Panc1 (cell line): ENCODE measurements at regions not wholly inside any gene's neighbourhood (a gene's known extent, or its start where the extent isn't known, plus 50 kb on each side); places are given as distances from the start of the nearest gene placed in this dataset.

Experiments
- POLR2AphosphoS5 ChIP-seq: IDR thresholded peaks from 2 replicates; pipeline ENCODE4 v1.6.1; 2012; ENCODE audit warnings: mild to moderate bottlenecking, low read depth, low read length, moderate library complexity
- TF ChIP-seq, protein P1 (sequence below): fragments of 450-650 bp; IDR thresholded peaks from 2 replicates; pipeline ENCODE4 v1.5.1; 2017; ENCODE audit warnings: mild to moderate bottlenecking

DNA sequence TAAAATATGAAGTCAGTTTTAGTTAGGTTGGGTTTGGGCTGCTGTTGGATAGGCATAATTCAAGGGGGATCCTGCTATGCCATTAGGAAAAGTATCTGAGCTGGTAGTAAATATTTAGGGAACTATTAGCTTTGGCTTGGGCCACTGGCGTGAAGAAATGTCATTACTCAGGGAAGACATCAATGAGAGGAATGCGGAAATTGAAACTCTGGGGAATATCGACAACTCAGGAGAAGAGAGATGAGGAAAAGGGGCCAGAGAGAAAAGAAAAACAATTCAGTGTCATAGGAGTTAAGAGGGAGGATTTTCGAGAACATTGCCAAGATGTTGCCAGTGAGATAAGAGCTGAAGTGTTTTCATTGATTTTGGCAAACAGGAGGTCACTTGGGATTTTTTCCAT is 149.7 kb upstream of the PARD3B start:
- TF ChIP-seq, protein P1, sequence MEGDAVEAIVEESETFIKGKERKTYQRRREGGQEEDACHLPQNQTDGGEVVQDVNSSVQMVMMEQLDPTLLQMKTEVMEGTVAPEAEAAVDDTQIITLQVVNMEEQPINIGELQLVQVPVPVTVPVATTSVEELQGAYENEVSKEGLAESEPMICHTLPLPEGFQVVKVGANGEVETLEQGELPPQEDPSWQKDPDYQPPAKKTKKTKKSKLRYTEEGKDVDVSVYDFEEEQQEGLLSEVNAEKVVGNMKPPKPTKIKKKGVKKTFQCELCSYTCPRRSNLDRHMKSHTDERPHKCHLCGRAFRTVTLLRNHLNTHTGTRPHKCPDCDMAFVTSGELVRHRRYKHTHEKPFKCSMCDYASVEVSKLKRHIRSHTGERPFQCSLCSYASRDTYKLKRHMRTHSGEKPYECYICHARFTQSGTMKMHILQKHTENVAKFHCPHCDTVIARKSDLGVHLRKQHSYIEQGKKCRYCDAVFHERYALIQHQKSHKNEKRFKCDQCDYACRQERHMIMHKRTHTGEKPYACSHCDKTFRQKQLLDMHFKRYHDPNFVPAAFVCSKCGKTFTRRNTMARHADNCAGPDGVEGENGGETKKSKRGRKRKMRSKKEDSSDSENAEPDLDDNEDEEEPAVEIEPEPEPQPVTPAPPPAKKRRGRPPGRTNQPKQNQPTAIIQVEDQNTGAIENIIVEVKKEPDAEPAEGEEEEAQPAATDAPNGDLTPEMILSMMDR: no peak
- TF ChIP-seq POLR2AphosphoS5: no peak
